AG04450 (cell line): ENCODE measurements at regions not wholly inside any gene's neighbourhood (a gene's known extent, or its start where the extent isn't known, plus 50 kb on each side); places are given as distances from the start of the nearest gene placed in this dataset.

Experiments
- CTCF ChIA-PET: fragments of 300-600, 350-600 bp; formaldehyde crosslinking; extraction: SDS; loops from one replicate; lab custom pipeline; 2022; ENCODE audit warnings: antibody characterized with exemption, inconsistent platforms; lab: Charles Lee
- POLR2A ChIA-PET: fragments of 350-600 bp; formaldehyde crosslinking; extraction: SDS; loops from one replicate; lab custom pipeline; 2021; ENCODE audit warnings: antibody characterized with exemption, inconsistent platforms; lab: Yijun Ruan, JAX
- DNase-seq: peaks from one replicate; pipeline ENCODE4 v3.0.0-alpha.2; 2011; ENCODE audit warnings: low read depth, low spot score
- H3K27ac ChIP-seq: one replicate; pipeline ENCODE4 v1.5.1; 2012; ENCODE audit warnings: low read depth, low read length, control low read depth
- H3K27me3 ChIP-seq: one replicate; pipeline ENCODE4 v1.6.0; 2012; ENCODE audit warnings: low read length; ENCODE audit not compliant: control insufficient read depth, insufficient read depth
- H3K4me3 ChIP-seq: 2 replicates; pipeline ENCODE4 v1.5.1; 2011; ENCODE audit warnings: mild to moderate bottlenecking, low read depth, low read length, control low read depth
- H3K9me3 ChIP-seq: 2 replicates; pipeline ENCODE4 v1.5.1; 2012; ENCODE audit warnings: low read length; ENCODE audit not compliant: control insufficient read depth, insufficient read depth
- CTCF ChIP-seq: IDR thresholded peaks from 2 replicates; pipeline ENCODE4 v1.5.1; 2011; ENCODE audit warnings: low read depth, low read length, control low read depth, inconsistent platforms

DNA sequence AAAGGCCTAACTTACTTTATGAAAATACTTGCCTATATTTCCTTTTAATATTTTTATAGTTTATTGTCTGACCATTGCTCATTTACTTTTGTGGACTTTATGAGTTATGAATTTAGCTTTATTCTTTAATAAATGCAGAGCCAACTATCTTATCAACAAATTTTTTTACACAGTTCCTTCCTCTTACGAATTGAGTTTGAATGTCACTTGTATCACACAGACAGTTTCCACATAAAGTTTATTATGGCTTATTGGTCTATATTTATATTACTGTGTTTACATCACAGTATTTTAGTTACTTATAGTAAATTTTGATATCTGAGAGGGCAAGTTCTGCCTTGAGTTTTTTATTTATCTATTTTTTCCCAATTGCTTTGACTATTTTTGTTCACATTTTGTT is 450.6 kb downstream of the C4orf33 start:
- Histone ChIP-seq H3K27ac (no peak overlapping the region), H3K27me3 (no peaks in the 10 kb centered on the region), H3K9me3 (peaks cover 5% of the 10 kb centered on the region; the same call in 1 of the 2 replicates), H3K4me3 (no peak overlapping the region)
- TF ChIP-seq CTCF: no peak
- no peak for DNase-seq
- CTCF ChIA-PET: no interaction called here
- POLR2A ChIA-PET: no interaction called here

DNA sequence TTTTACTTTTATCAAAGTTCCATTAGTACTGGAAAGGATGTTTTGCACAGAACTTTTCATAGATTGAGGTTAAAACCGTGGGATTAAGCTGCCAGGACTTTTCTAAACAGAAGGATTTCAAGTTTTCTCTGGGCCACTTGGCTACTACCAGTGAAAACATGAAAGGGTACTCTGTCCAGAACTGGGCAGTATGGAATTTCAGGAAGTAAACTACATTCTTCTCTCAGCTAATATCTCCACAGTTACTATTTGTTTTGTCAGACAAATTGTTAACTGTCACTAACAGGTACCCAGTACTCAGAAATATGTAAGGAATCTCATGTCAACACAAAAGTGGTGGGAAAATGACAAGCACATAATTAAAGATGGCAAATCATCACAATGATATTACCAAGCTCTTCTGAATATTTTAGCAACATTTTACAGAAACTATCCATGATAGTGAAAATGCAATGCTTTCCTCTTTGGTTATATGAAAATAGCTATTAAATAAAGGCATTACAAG is 454.4 kb downstream of the C4orf33 start:
- ChIA-PET POLR2A (no interaction called here), CTCF (no interaction called here)
- TF ChIP-seq CTCF: no peak
- Histone ChIP-seq H3K4me3 (no peak overlapping the region), H3K27me3 (no peaks in the 10 kb centered on the region), H3K9me3 (peaks cover 5% of the 10 kb centered on the region; the same call in 1 of the 2 replicates), H3K27ac (no peak overlapping the region)
- no peak for DNase-seq

GRCh38 chr4:129561280-129561679 is 465.3 kb downstream of the C4orf33 start:
- TF ChIP-seq CTCF: no peak
- Histone ChIP-seq H3K4me3 (no peak overlapping the region), H3K9me3 (no peaks in the 10 kb centered on the region), H3K27ac (no peak overlapping the region), H3K27me3 (no peaks in the 10 kb centered on the region)
- POLR2A ChIA-PET: no interaction called here
- DNase-seq: no peak
- CTCF ChIA-PET: no interaction called here

DNA sequence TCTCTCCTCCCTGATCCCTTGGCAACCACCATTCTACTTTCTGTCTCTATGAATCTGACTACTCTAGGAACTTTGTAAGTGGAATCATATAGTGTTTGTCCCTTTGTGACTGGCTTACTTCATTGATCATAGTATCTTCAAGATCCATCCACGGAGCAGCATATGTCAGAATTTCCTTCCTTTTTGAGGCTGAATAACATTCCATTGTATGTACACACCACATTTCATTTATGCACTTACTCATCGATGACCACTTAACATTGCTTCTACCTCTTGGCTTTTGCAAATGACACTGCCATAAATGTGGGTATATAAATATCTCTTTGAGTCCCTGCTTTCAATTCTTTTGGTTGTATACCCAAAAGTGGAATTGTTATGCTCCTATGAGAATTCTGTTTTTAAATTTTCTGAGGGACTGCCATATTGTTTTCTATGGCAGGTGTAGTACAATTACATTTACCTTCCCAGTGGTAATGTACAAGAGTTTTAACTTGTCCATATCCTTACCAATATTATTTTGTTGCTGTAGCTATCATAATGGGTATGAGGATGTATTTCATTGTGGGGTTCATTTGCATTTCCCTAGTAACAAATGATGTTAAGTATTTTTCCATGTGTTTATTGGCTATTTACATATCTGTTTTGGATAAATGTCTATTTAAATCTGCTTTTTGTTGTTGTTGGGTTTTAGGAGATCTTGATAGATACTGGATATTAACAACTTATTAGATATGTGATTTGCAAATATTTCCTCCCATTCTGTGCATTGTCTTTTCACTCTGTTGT is 466.1 kb downstream of the C4orf33 start:
- ChIA-PET CTCF (no interaction called here), POLR2A (no interaction called here)
- Histone ChIP-seq H3K4me3 (no peak overlapping the region), H3K9me3 (no peaks in the 10 kb centered on the region), H3K27me3 (no peaks in the 10 kb centered on the region), H3K27ac (no peak overlapping the region)
- no peak for DNase-seq
- TF ChIP-seq CTCF: no peak

- Histone ChIP-seq H3K4me3 (no peak overlapping the region), H3K27ac (no peak overlapping the region), H3K27me3 (no peaks in the 10 kb centered on the region), H3K9me3 (no peaks in the 10 kb centered on the region)
- TF ChIP-seq CTCF: no peak
- no peak for DNase-seq
- POLR2A ChIA-PET: no interaction called here
- CTCF ChIA-PET: no interaction called here
Measured at GRCh38 chr4:129565214-129565613, 469.3 kb downstream of the C4orf33 start.
